SH-SY5Y (cell line): ENCODE measurements at regions not wholly inside any gene's neighbourhood (a gene's known extent, or its start where the extent isn't known, plus 50 kb on each side); places are given as distances from the start of the nearest gene placed in this dataset.

Experiments
- GATA2 ChIP-seq: IDR thresholded peaks from 2 replicates; pipeline ENCODE4 v1.6.1; 2011; ENCODE audit warnings: mild to moderate bottlenecking, low read depth, low read length
- GATA3 ChIP-seq: IDR thresholded peaks from 2 replicates; pipeline ENCODE4 v1.6.1; 2011; ENCODE audit warnings: low read depth, mild to moderate bottlenecking, low read length, moderate library complexity

DNA sequence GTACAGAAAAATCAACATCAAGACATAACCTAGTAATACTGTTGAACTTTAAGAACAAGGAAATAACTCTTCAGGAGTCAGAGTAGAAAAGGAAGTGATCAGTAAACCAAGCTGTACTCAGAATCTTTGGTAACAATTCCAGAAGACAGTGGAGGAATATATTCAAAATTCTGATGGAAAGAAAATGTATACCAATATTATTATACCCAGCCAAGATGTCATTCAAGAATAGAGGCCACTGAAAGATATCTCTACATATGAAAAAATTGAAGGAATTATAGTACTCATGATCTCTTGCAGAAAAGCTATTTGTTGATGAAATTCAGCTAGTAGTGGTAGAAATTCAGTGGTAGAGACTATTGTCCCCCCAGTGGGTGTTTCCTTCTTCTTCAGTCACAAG, 182.6 kb upstream of the ZMIZ1 start:
- TF ChIP-seq GATA3: no peak
- no peak for TF ChIP-seq GATA2
